GM12865 (cell line): ENCODE measurements at regions not wholly inside any gene's neighbourhood (a gene's known extent, or its start where the extent isn't known, plus 50 kb on each side); places are given as distances from the start of the nearest gene placed in this dataset.

Experiments used
- DNase-seq: peaks from one replicate; pipeline ENCODE4 v3.0.0; 2010; ENCODE audit warnings: low read depth
- H3K4me3 ChIP-seq: 2 replicates; pipeline ENCODE4 v1.5.1; 2011; ENCODE audit warnings: mild to moderate bottlenecking, low read depth, low read length, control low read depth
- TF ChIP-seq, protein P1 (sequence below): IDR thresholded peaks from 2 replicates; pipeline ENCODE4 v1.5.1; 2011; ENCODE audit warnings: low read length, control low read depth, low read depth, inconsistent platforms; ENCODE audit not compliant: insufficient read depth; ENCODE audit errors: missing control alignments

DNA sequence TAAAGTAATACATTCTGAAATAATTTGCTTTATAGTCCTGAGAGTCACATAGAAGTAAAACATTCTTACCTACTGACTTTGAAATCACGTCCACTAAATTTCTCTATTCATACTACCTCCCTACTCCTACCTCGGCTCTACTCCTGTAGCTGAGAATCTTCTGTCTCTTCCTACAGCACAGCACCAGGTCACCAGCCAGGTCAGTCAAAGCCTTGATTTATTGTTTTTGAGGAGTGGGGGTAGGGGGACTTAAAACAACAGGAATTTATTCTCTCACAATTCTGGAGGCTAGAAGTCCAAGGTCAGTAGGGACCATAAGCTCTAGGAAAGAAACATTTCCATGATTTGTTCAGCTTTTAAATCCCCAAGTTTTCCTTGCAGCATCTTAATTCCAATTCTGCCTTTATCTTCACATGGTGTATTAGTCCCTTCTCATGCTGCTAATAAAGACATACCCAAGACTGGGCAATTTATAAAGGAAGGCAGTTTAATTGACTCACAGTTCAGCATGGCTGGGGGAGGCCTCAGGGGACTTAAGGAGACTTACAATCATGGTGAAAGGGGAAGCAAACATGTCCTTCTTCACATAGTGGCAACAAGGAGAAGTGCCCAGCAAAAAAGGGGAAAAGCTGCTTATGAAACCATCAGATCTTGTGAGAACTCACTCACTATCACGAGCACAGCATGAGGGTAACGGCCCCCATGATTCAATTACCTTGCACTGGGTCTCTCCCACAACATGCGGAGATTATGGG lies 49.6 kb upstream of the CCNG1 start:
- no peak for DNase-seq
- TF ChIP-seq, protein P1, sequence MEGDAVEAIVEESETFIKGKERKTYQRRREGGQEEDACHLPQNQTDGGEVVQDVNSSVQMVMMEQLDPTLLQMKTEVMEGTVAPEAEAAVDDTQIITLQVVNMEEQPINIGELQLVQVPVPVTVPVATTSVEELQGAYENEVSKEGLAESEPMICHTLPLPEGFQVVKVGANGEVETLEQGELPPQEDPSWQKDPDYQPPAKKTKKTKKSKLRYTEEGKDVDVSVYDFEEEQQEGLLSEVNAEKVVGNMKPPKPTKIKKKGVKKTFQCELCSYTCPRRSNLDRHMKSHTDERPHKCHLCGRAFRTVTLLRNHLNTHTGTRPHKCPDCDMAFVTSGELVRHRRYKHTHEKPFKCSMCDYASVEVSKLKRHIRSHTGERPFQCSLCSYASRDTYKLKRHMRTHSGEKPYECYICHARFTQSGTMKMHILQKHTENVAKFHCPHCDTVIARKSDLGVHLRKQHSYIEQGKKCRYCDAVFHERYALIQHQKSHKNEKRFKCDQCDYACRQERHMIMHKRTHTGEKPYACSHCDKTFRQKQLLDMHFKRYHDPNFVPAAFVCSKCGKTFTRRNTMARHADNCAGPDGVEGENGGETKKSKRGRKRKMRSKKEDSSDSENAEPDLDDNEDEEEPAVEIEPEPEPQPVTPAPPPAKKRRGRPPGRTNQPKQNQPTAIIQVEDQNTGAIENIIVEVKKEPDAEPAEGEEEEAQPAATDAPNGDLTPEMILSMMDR, result no peak
- H3K4me3 ChIP-seq, result no peak overlapping the region
